GM12892 (cell line): ENCODE measurements at regions not wholly inside any gene's neighbourhood (a gene's known extent, or its start where the extent isn't known, plus 50 kb on each side); places are given as distances from the start of the nearest gene placed in this dataset.

Experiments
- POLR2A ChIP-seq: IDR thresholded peaks from 2 replicates; pipeline ENCODE4 v1.6.1; 2011; ENCODE audit warnings: low read depth, low read length, control low read depth
- TAF1 ChIP-seq: IDR thresholded peaks from 2 replicates; pipeline ENCODE4 v1.6.1; 2011; ENCODE audit warnings: low read depth, mild to moderate bottlenecking, control low read depth, low read length, borderline replicate concordance

- no peak for TF ChIP-seq TAF1
- TF ChIP-seq POLR2A: no peak
These were observed 63.0 kb upstream of the ADAMTSL1 start for GRCh38 chr9:18410983-18411382.
